H1 (cell line): ENCODE measurements at regions not wholly inside any gene's neighbourhood (a gene's known extent, or its start where the extent isn't known, plus 50 kb on each side); places are given as distances from the start of the nearest gene placed in this dataset.

Experiments
- CTCF ChIA-PET: fragments of 300-600 bp; sonication (Branson Sonifier 250); formaldehyde crosslinking; loops from one replicate; lab custom pipeline; 2021; ENCODE audit not compliant: partially characterized antibody; lab: Charles Lee
- POLR2A ChIA-PET: fragments of 300-600 bp; sonication (Branson Sonifier 250); formaldehyde crosslinking; loops from one replicate; lab custom pipeline; 2021; ENCODE audit warnings: inconsistent platforms; ENCODE audit not compliant: partially characterized antibody; lab: Charles Lee
- DNase-seq, 2 experiments: peaks; one replicate each; pipeline versions ENCODE4 v3.0.0 to v3.0.0-alpha.2; 2010 to 2022; ENCODE audit warnings: low spot score in 2 of 2, low read depth in 1 of 2, mixed read lengths in 1 of 2
- FAIRE-seq: peaks from 2 replicates; lab custom pipeline; 2011; peaks lifted over from hg19 to GRCh38; lab: Jason Lieb, UNC
- H2AFZ ChIP-seq: 2 replicates; pipeline ENCODE4 v1.8.1; 2012; ENCODE audit warnings: low read length, inconsistent platforms
- H2AK5ac ChIP-seq: 2 replicates; pipeline ENCODE4 v1.6.1; 2013; ENCODE audit warnings: low read depth, low read length
- H2BK120ac ChIP-seq: replicated peaks from 2 replicates; pipeline ENCODE3; 2013; ENCODE audit warnings: low read depth, low read length, inconsistent platforms
- H2BK12ac ChIP-seq: 2 replicates; pipeline ENCODE4 v1.6.1; 2013; ENCODE audit warnings: low read depth, low read length
- H2BK15ac ChIP-seq: 2 replicates; pipeline ENCODE4 v1.6.1; 2013; ENCODE audit warnings: low read length
- H2BK20ac ChIP-seq: 2 replicates; pipeline ENCODE4 v1.6.1; 2013; ENCODE audit warnings: low read length
- H2BK5ac ChIP-seq: 2 replicates; pipeline ENCODE4 v1.6.1; 2013; ENCODE audit warnings: low read depth, low read length
- H3K14ac ChIP-seq: 2 replicates; pipeline ENCODE4 v1.6.1; 2013; ENCODE audit warnings: inconsistent platforms; ENCODE audit not compliant: insufficient read length
- H3K18ac ChIP-seq: 2 replicates; pipeline ENCODE4 v1.6.1; 2013; ENCODE audit warnings: low read length; ENCODE audit errors: extremely low read depth
- H3K23ac ChIP-seq: 2 replicates; pipeline ENCODE4 v1.6.1; 2013; ENCODE audit warnings: inconsistent platforms; ENCODE audit not compliant: insufficient read length
- H3K23me2 ChIP-seq: 2 replicates; pipeline ENCODE4 v1.6.1; 2013; ENCODE audit warnings: low read depth, low read length
- H3K27ac ChIP-seq: 2 replicates; pipeline ENCODE4 v1.6.1; 2011; ENCODE audit warnings: low read depth, low read length, inconsistent platforms
- H3K27me3 ChIP-seq, 4 experiments: replicated peaks in 1 of 4; 1 replicate in 1 of 4; 2 replicates in 3 of 4; pipeline versions ENCODE4 v1.6.1 to v1.8.1; 2011 to 2013; ENCODE audit warnings: low read length in 3 of 4, mild to moderate bottlenecking in 3 of 4, inconsistent platforms in 2 of 4, mixed read lengths in 2 of 4, moderate library complexity in 1 of 4; ENCODE audit not compliant: control insufficient read depth in 3 of 4, insufficient read depth in 3 of 4; ENCODE audit errors: extremely low read depth in 1 of 4
- H3K36me3 ChIP-seq, 4 experiments: 2 replicates each; pipeline versions ENCODE4 v1.6.1 to v1.8.1; 2011 to 2013; ENCODE audit warnings: mild to moderate bottlenecking in 4 of 4, low read length in 3 of 4, moderate library complexity in 2 of 4, control low read depth in 1 of 4, inconsistent platforms in 1 of 4; ENCODE audit not compliant: insufficient read depth in 4 of 4, control insufficient read depth in 2 of 4
- H3K4ac ChIP-seq: replicated peaks from 2 replicates; pipeline ENCODE3; 2013; ENCODE audit warnings: low read length, low read depth, mixed read lengths, inconsistent platforms; ENCODE audit not compliant: insufficient read length
- H3K4me1 ChIP-seq, 4 experiments: replicated peaks in 1 of 4; 1 replicate in 1 of 4; 2 replicates in 3 of 4; pipeline versions ENCODE4 v1.6.1 to v1.8.1; 2011 to 2013; ENCODE audit warnings: low read length in 3 of 4, inconsistent platforms in 2 of 4, mixed read lengths in 1 of 4; ENCODE audit not compliant: insufficient read depth in 4 of 4, control insufficient read depth in 3 of 4
- H3K4me2 ChIP-seq, 2 experiments: 2 replicates each; pipeline versions ENCODE4 v1.6.1 to v1.8.1; 2011 to 2013; ENCODE audit warnings: low read depth in 2 of 2, low read length in 2 of 2, control low read depth in 1 of 2, inconsistent platforms in 1 of 2, mild to moderate bottlenecking in 1 of 2; ENCODE audit not compliant: insufficient read depth in 1 of 2
- H3K4me3 ChIP-seq, 4 experiments: fragments of 200-600, 300-600 bp in 1 of 4; sonication (generic), shearing (Covaris generic), sonication (Bioruptor Twin) in 1 of 4; 2 replicates each; pipeline versions ENCODE4 v1.5.1 to v1.8.1; 2011 to 2016; ENCODE audit warnings: low read length in 4 of 4, low read depth in 3 of 4, control low read depth in 2 of 4, inconsistent platforms in 2 of 4, mild to moderate bottlenecking in 2 of 4, mixed read lengths in 1 of 4, moderate library complexity in 1 of 4; ENCODE audit not compliant: insufficient read depth in 2 of 4; ENCODE audit errors: extremely low read depth in 1 of 4
- H3K56ac ChIP-seq: replicated peaks from 2 replicates; pipeline ENCODE3; 2013; ENCODE audit warnings: low read depth, mild to moderate bottlenecking, mixed read lengths, low read length, inconsistent platforms; ENCODE audit not compliant: insufficient read length
- H3K79me1 ChIP-seq: 2 replicates; pipeline ENCODE4 v1.6.1; 2013; ENCODE audit warnings: low read depth, low read length, control low read depth
- H3K79me2 ChIP-seq, 2 experiments: 2 replicates each; pipeline versions ENCODE4 v1.6.1 to v1.8.1; 2012 to 2013; ENCODE audit warnings: low read length in 2 of 2, mild to moderate bottlenecking in 2 of 2, inconsistent platforms in 1 of 2; ENCODE audit not compliant: insufficient read depth in 2 of 2, control insufficient read depth in 1 of 2
- H3K9ac ChIP-seq, 4 experiments: replicated peaks in 1 of 4; 1 replicate in 1 of 4; 2 replicates in 3 of 4; pipeline versions ENCODE4 v1.6.1 to v1.8.1; 2011 to 2013; ENCODE audit warnings: low read depth in 3 of 4, low read length in 3 of 4, control low read depth in 2 of 4, mild to moderate bottlenecking in 2 of 4, moderate library complexity in 2 of 4, inconsistent platforms in 1 of 4; ENCODE audit errors: extremely low read depth in 1 of 4
- H3K9me3 ChIP-seq, 2 experiments: 2 replicates each; pipeline versions ENCODE4 v1.6.1 to v1.8.1; 2012 to 2013; ENCODE audit warnings: mild to moderate bottlenecking in 2 of 2, moderate library complexity in 2 of 2, control low read depth in 1 of 2, inconsistent platforms in 1 of 2, low read depth in 1 of 2, low read length in 1 of 2, mixed read lengths in 1 of 2; ENCODE audit not compliant: insufficient read depth in 2 of 2
- H4K20me1 ChIP-seq, 2 experiments: replicated peaks in 1 of 2; 2 replicates each; pipeline versions ENCODE3 to v1.8.1; 2011 to 2013; ENCODE audit warnings: inconsistent platforms in 2 of 2, low read length in 2 of 2, mild to moderate bottlenecking in 1 of 2; ENCODE audit not compliant: insufficient read depth in 2 of 2, control insufficient read depth in 1 of 2
- H4K5ac ChIP-seq: 2 replicates; pipeline ENCODE4 v1.6.1; 2013; ENCODE audit warnings: low read length, low read depth, mixed read lengths, inconsistent platforms; ENCODE audit not compliant: insufficient read length
- H4K8ac ChIP-seq: 2 replicates; pipeline ENCODE4 v1.8.0; 2013; ENCODE audit warnings: mild to moderate bottlenecking, moderate library complexity, low read length, inconsistent platforms; ENCODE audit not compliant: insufficient read depth; ENCODE audit errors: extremely low read depth
- H4K91ac ChIP-seq: replicated peaks from 2 replicates; pipeline ENCODE3; 2013; ENCODE audit warnings: low read length, mixed read lengths, inconsistent platforms; ENCODE audit not compliant: insufficient read length
- CEBPB ChIP-seq: IDR thresholded peaks from 2 replicates; pipeline ENCODE4 v1.6.1; 2012; ENCODE audit warnings: low read depth, low read length
- GTF2F1 ChIP-seq: IDR thresholded peaks from 2 replicates; pipeline ENCODE4 v1.6.1; 2012; ENCODE audit warnings: low read depth, low read length, improper control_type of control experiment, borderline replicate concordance
- JUN ChIP-seq: IDR thresholded peaks from 2 replicates; pipeline ENCODE4 v1.6.1; 2011; ENCODE audit warnings: low read depth, mild to moderate bottlenecking, improper control_type of control experiment, low read length
- NRF1 ChIP-seq: IDR thresholded peaks from 2 replicates; pipeline ENCODE4 v1.6.1; 2011; ENCODE audit warnings: mild to moderate bottlenecking, low read depth, low read length, improper control_type of control experiment
- POU5F1 ChIP-seq: IDR thresholded peaks from 2 replicates; pipeline ENCODE4 v1.6.1; 2011; ENCODE audit warnings: low read depth, mild to moderate bottlenecking, low read length, moderate library complexity
- SIX5 ChIP-seq: IDR thresholded peaks from 2 replicates; pipeline ENCODE4 v1.6.1; 2011; ENCODE audit warnings: mild to moderate bottlenecking, low read depth, low read length
- ZNF274 ChIP-seq: IDR thresholded peaks from 2 replicates; pipeline ENCODE4 v1.7.0; 2012; ENCODE audit warnings: low read length, borderline replicate concordance; ENCODE audit errors: extremely low read depth
- WGBS, 2 experiments: shearing (Covaris generic) in 1 of 2; methylation state at CpG; one replicate each; pipeline versions ENCODE4 v1.1.6 to v1.1.7; 2013 to 2015; ENCODE audit warnings: low lambda C conversion rate in 2 of 2, mixed read lengths in 2 of 2, inconsistent platforms in 1 of 2, low coverage in 1 of 2, missing lambda C conversion rate in 1 of 2; ENCODE audit not compliant: insufficient replicate concordance in 2 of 2, insufficient coverage in 1 of 2, insufficient read length in 1 of 2; ENCODE audit errors: extremely low coverage in 1 of 2, missing lambda C conversion rate in 1 of 2; 5-methylcytosine and 5-hydroxymethylcytosine counted together
- TF ChIP-seq, protein P1 (sequence below): IDR thresholded peaks from 2 replicates; pipeline ENCODE4 v1.6.1; 2012; ENCODE audit warnings: low read length, inconsistent platforms
- TF ChIP-seq, protein P2 (sequence below), 3 experiments: IDR thresholded peaks; 1 replicate in 2 of 3; 2 replicates in 1 of 3; pipeline versions ENCODE4 v1.5.1 to v1.6.1; 2011; ENCODE audit warnings: low read length in 3 of 3, mild to moderate bottlenecking in 3 of 3, inconsistent platforms in 2 of 3, low read depth in 1 of 3, moderate library complexity in 1 of 3; ENCODE audit not compliant: insufficient read depth in 1 of 3; ENCODE audit errors: control extremely low read depth in 1 of 3
- TF ChIP-seq, protein P3 (sequence below): IDR thresholded peaks from 2 replicates; pipeline ENCODE4 v1.6.1; 2012; ENCODE audit warnings: inconsistent platforms

DNA sequence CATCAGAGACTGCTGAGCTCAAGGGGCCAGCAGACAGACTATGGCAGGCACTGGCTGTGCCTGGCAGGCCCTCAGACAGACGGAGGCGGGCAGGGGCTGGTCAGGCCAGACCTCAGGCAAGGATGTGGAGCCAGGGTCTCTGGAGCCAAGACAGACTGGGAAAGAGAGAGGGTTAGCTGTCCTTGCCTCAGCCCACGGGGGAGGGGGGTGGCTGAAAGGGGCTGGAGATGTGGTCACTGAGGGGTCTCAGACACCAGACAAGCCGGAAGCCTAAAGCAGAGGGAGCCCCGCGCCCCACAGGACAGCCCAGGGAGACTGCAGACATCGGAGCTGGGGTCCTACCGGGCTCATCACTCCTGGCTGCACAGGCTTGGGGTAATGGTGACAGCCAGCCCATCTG is 141.2 kb upstream of the FOXD4L5 start:
- 92% methylated on average over 6 of the region's 8 CpGs; no CpG with 5 or more reads in 1 of the 2 experiments for WGBS, 2 experiments
- no peak for FAIRE-seq

More for the DNA sequence above, 141.2 kb upstream of the FOXD4L5 start:
- Histone ChIP-seq H3K18ac (no peak overlapping the region), H3K23me2 (peaks cover 6% of the 10 kb centered on the region; the same call in 1 of the 2 replicates), H2BK12ac (no peak overlapping the region), H3K4me2 (no peak overlapping the region), H2BK5ac (no peak overlapping the region), H3K79me1 (no peaks in the 10 kb centered on the region), H3K56ac (no peak overlapping the region), H3K4me1 (no peaks in the 10 kb centered on the region), H3K4me3 (no peak overlapping the region), H4K5ac (no peak overlapping the region), H3K9me3 (peaks cover 0 to 84% of the 10 kb centered on the region in 2 experiments; a peak in 2 of 4 replicates), H3K4ac (no peak overlapping the region), H3K36me3 (no peaks in the 10 kb centered on the region), H4K20me1 (no peaks in the 10 kb centered on the region), H4K8ac (no peak overlapping the region), H4K91ac (no peak overlapping the region), H2BK20ac (no peak overlapping the region), H3K23ac (no peak overlapping the region), H3K9ac (no peak overlapping the region), H2BK15ac (no peak overlapping the region), H3K27ac (no peak overlapping the region), H3K14ac (no peak overlapping the region), H2BK120ac (no peak overlapping the region), H3K79me2 (no peaks in the 10 kb centered on the region), H2AFZ (no peak overlapping the region), H2AK5ac (no peak overlapping the region), H3K27me3 (no peaks in the 10 kb centered on the region)
- ChIA-PET CTCF (no interaction called here), POLR2A (no interaction called here)
- TF ChIP-seq JUN (no peak), GTF2F1 (no peak), NRF1 (no peak), SIX5 (no peak), CEBPB (no peak), POU5F1 (no peak), ZNF274 (no peak)
- TF ChIP-seq, protein P1, sequence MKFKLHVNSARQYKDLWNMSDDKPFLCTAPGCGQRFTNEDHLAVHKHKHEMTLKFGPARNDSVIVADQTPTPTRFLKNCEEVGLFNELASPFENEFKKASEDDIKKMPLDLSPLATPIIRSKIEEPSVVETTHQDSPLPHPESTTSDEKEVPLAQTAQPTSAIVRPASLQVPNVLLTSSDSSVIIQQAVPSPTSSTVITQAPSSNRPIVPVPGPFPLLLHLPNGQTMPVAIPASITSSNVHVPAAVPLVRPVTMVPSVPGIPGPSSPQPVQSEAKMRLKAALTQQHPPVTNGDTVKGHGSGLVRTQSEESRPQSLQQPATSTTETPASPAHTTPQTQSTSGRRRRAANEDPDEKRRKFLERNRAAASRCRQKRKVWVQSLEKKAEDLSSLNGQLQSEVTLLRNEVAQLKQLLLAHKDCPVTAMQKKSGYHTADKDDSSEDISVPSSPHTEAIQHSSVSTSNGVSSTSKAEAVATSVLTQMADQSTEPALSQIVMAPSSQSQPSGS: no peak
- TF ChIP-seq, protein P2, sequence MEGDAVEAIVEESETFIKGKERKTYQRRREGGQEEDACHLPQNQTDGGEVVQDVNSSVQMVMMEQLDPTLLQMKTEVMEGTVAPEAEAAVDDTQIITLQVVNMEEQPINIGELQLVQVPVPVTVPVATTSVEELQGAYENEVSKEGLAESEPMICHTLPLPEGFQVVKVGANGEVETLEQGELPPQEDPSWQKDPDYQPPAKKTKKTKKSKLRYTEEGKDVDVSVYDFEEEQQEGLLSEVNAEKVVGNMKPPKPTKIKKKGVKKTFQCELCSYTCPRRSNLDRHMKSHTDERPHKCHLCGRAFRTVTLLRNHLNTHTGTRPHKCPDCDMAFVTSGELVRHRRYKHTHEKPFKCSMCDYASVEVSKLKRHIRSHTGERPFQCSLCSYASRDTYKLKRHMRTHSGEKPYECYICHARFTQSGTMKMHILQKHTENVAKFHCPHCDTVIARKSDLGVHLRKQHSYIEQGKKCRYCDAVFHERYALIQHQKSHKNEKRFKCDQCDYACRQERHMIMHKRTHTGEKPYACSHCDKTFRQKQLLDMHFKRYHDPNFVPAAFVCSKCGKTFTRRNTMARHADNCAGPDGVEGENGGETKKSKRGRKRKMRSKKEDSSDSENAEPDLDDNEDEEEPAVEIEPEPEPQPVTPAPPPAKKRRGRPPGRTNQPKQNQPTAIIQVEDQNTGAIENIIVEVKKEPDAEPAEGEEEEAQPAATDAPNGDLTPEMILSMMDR (IDR thresholded peaks at IDR 0.05; ENCODE audit: control extremely low read depth in 1 of 3, insufficient read depth in 1 of 3, low read depth in 1 of 3, low read length in 3 of 3): no peak
- TF ChIP-seq, protein P3, sequence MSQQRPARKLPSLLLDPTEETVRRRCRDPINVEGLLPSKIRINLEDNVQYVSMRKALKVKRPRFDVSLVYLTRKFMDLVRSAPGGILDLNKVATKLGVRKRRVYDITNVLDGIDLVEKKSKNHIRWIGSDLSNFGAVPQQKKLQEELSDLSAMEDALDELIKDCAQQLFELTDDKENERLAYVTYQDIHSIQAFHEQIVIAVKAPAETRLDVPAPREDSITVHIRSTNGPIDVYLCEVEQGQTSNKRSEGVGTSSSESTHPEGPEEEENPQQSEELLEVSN: no peak
- DNase-seq: no peak
